PC-3 (cell line): ENCODE measurements at regions not wholly inside any gene's neighbourhood (a gene's known extent, or its start where the extent isn't known, plus 50 kb on each side); places are given as distances from the start of the nearest gene placed in this dataset.
A peak's percentile ranks its signal among the peaks of the same experiment; 100 is the strongest.

Experiments
- ATAC-seq: fragments of 200-7000 bp; cut with Tn5 transposase; 2 replicates; pipeline ENCODE4 v1.9.1; 2020; ENCODE audit warnings: mild to moderate bottlenecking, moderate library complexity
- BruUV-seq: library from RNA; stranded (reverse); fragments of 400-500 nt; replicated peaks from 2 replicates; lab custom pipeline; 2021; lab: Mats Ljungman, UMichigan
- CTCF ChIA-PET: fragments of 300-600 bp; sonication (Branson Sonifier 250); formaldehyde crosslinking; loops from one replicate; lab custom pipeline; 2022; ENCODE audit warnings: antibody characterized with exemption; lab: Charles Lee
- POLR2A ChIA-PET: fragments of 300-600 bp; sonication (Branson Sonifier 250); formaldehyde crosslinking; loops from one replicate; lab custom pipeline; 2022; ENCODE audit warnings: antibody characterized with exemption; ENCODE audit not compliant: unreplicated experiment; lab: Charles Lee
- DNase-seq: peaks from one replicate; pipeline ENCODE4 v3.0.0-alpha.2; 2015
- H2AFZ ChIP-seq: fragments of 300-600 bp; sonication (generic); 2 replicates; pipeline ENCODE4 v1.6.0; 2016; ENCODE audit warnings: antibody characterized with exemption, low read length
- H3F3A ChIP-seq: fragments of 300-600 bp; sonication (generic); one replicate; pipeline ENCODE4 v1.6.0; 2017; ENCODE audit warnings: antibody characterized with exemption, low read length, control low read depth, mild to moderate bottlenecking; ENCODE audit not compliant: unreplicated experiment
- H3K27ac ChIP-seq: fragments of 300-600 bp; sonication (generic); 2 replicates; pipeline ENCODE4 v1.5.1; 2016; ENCODE audit warnings: mild to moderate bottlenecking, low read length
- H3K27me3 ChIP-seq: fragments of 300-600 bp; sonication (generic); 2 replicates; pipeline ENCODE4 v1.6.1; 2016; ENCODE audit warnings: low read length, mixed read lengths
- H3K36me3 ChIP-seq: fragments of 300-600 bp; sonication (generic); 2 replicates; pipeline ENCODE4 v1.6.1; 2016; ENCODE audit warnings: low read depth, mixed run types, low read length, mixed read lengths
- H3K4me1 ChIP-seq: fragments of 300-600 bp; sonication (generic); 2 replicates; pipeline ENCODE4 v1.5.1; 2016; ENCODE audit warnings: low read length; ENCODE audit not compliant: insufficient read depth
- H3K4me2 ChIP-seq: fragments of 300-600 bp; sonication (generic); 2 replicates; pipeline ENCODE4 v1.6.0; 2016; ENCODE audit warnings: low read length
- H3K4me3 ChIP-seq: fragments of 300-600 bp; sonication (generic); 2 replicates; pipeline ENCODE4 v1.5.1; 2016; ENCODE audit warnings: mild to moderate bottlenecking, low read length, mixed read lengths
- H3K79me2 ChIP-seq: fragments of 300-600 bp; sonication (generic); 2 replicates; pipeline ENCODE4 v1.6.1; 2017; ENCODE audit warnings: low read length, mixed read lengths
- H3K9ac ChIP-seq: fragments of 300-600 bp; sonication (generic); 2 replicates; pipeline ENCODE4 v1.6.0; 2016; ENCODE audit warnings: mild to moderate bottlenecking, low read length
- H3K9me2 ChIP-seq: fragments of 300-600 bp; sonication (generic); replicated peaks from 2 replicates; pipeline ENCODE4 v1.6.1; 2016; ENCODE audit warnings: mixed run types, low read length, mixed read lengths
- H3K9me3 ChIP-seq: fragments of 300-600 bp; sonication (generic); 2 replicates; pipeline ENCODE4 v1.6.1; 2016; ENCODE audit warnings: low read length, mixed read lengths
- H4K20me1 ChIP-seq: fragments of 300-600 bp; sonication (generic); 2 replicates; pipeline ENCODE4 v1.6.1; 2016; ENCODE audit warnings: low read length, mixed read lengths
- CTCF ChIP-seq: fragments of 300-600 bp; sonication (generic); conservative IDR thresholded peaks from 2 replicates; pipeline ENCODE4 v1.5.1; 2017; ENCODE audit warnings: antibody characterized with exemption, low read depth, mild to moderate bottlenecking, low read length
- EZH2 ChIP-seq: fragments of 300-600 bp; sonication (generic); IDR thresholded peaks from one replicate; pipeline ENCODE4 v1.6.1; 2017; ENCODE audit warnings: antibody characterized with exemption, mild to moderate bottlenecking, low read length; ENCODE audit not compliant: unreplicated experiment
- EZH2phosphoT487 ChIP-seq: fragments of 300-600 bp; sonication (generic); IDR thresholded peaks from 2 replicates; pipeline ENCODE4 v1.6.1; 2018; ENCODE audit warnings: mild to moderate bottlenecking, antibody characterized with exemption, low read length, borderline replicate concordance
- intact Hi-C: fragments of 100-400 bp; cut with micrococcal nuclease; formaldehyde crosslinking; loops from 2 replicates; pipeline ENCODE4 v1.9.0; 2023

- H3K27me3 ChIP-seq = no peaks in the 10 kb centered on the region
- no peaks in the 10 kb centered on the region for H3K9me3 ChIP-seq
- no peak overlapping the region for H3K4me2 ChIP-seq
- no peaks in the 10 kb centered on the region for H3K9me2 ChIP-seq
- no peak overlapping the region for H3K27ac ChIP-seq
- ChIA-PET CTCF (interaction anchor here (0.5 kb wide), 1 partner anchor 25 kb away, joined by 3 read pairs; no protein-coding TSS in a partner anchor), POLR2A (no interaction called here)
- peaks cover 10% of the 10 kb centered on the region for H3K4me1 ChIP-seq
- H3K4me3 ChIP-seq = no peak overlapping the region
- BruUV-seq = no TSS peak
- H4K20me1 ChIP-seq = no peaks in the 10 kb centered on the region
- H3K79me2 ChIP-seq = no peaks in the 10 kb centered on the region
- no peaks in the 10 kb centered on the region for H3K36me3 ChIP-seq
- H2AFZ ChIP-seq = no peak overlapping the region
- no peak for ATAC-seq
- intact Hi-C loops = no loop called here
- TF ChIP-seq CTCF = no peak
- TF ChIP-seq EZH2phosphoT487 = no peak
- no peak for TF ChIP-seq EZH2
- no peaks in the 10 kb centered on the region for H3F3A ChIP-seq
- DNase-seq = no peak
- H3K9ac ChIP-seq = no peak overlapping the region
Measured at GRCh38 chr2:44110444-44110843, 58.2 kb upstream of the PPM1B start.

- POLR2A ChIA-PET = no interaction called here
Measured at GRCh38 chr2:44112096-44112495, 56.6 kb upstream of the PPM1B start.

More at GRCh38 chr2:44112096-44112495, 56.6 kb upstream of the PPM1B start:
- no peaks in the 10 kb centered on the region for H3K79me2 ChIP-seq
- no peaks in the 10 kb centered on the region for H3K9me2 ChIP-seq
- no peaks in the 10 kb centered on the region for H3K9me3 ChIP-seq
- ATAC-seq (no peak), DNase-seq (peak; percentile 82)
- no peak overlapping the region for H3K27ac ChIP-seq
- CTCF ChIA-PET = no interaction called here
- BruUV-seq = no TSS peak
- H3K4me1 ChIP-seq = peaks cover 10% of the 10 kb centered on the region
- H3K36me3 ChIP-seq = no peaks in the 10 kb centered on the region
- H3K9ac ChIP-seq = no peak overlapping the region
- no peak overlapping the region for H3K4me3 ChIP-seq
- TF ChIP-seq EZH2 (no peak), EZH2phosphoT487 (no peak), CTCF (no peak)
- peak overlapping the region; percentile 26 for H3K4me2 ChIP-seq
- intact Hi-C loops = no loop called here
- H2AFZ ChIP-seq = no peak overlapping the region
- no peaks in the 10 kb centered on the region for H3F3A ChIP-seq
- no peaks in the 10 kb centered on the region for H4K20me1 ChIP-seq
- H3K27me3 ChIP-seq = no peaks in the 10 kb centered on the region
